ENCODE measurements at regions not wholly inside any gene's neighbourhood (a gene's known extent, or its start where the extent isn't known, plus 50 kb on each side); places are given as distances from the start of the nearest gene placed in this dataset.
"Not testable (repeated sequence)": the region's sequence is repeated elsewhere in the genome, so short reads cannot be mapped to it uniquely, and the experiment has no call there.

- DNase-seq (ENCODE audit: low read depth in 1 of 2, low spot score in 1 of 2): no peak
- no peak overlapping the region for H3K27ac ChIP-seq (replicated peaks)
- no peaks in the 10 kb centered on the region for H3K27me3 ChIP-seq (ENCODE audit: insufficient read depth, poor library complexity, severe bottlenecking)
- H3K4me3 ChIP-seq (replicated peaks; ENCODE audit: insufficient read depth, low read length): no peak overlapping the region
- no peak for TF ChIP-seq POLR2AphosphoS5 (IDR thresholded peaks at IDR 0.05; ENCODE audit: low read depth)
- no peak for TF ChIP-seq SPI1 (IDR thresholded peaks at IDR 0.05; ENCODE audit: borderline replicate concordance, low read depth)
- TF ChIP-seq GABPA (IDR thresholded peaks at IDR 0.05; ENCODE audit: low read depth): no peak
Measured at GRCh38 chr10:33967606-33968120, 633.2 kb upstream of the NRP1 start.

DNA sequence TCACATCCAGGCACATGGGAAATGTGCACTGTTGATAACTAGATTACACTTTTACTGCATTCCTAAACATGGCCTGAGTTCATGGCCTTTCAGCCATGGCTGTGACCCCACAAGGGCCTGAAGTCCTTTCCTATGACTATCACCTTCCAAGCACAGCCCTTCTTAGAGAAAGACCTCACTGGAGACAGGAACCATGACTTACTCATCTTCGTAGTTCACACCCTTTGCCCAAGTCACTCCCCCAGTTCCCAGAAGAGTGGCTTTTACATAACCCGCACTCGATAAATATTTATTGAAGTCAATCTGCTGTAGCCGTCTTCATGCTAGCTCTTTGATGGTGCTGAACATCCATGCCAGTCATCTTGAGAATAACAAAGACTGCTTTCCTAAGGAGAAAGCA lies 632.5 kb upstream of the NRP1 start:
- no peaks in the 10 kb centered on the region for H3K27me3 ChIP-seq (ENCODE audit: insufficient read depth, poor library complexity, severe bottlenecking)

GRCh38 chr10:33965795-33966581 lies 631.5 kb upstream of the NRP1 start:
- Histone ChIP-seq H3K4me3 (replicated peaks; ENCODE audit: insufficient read depth, low read length) (no peak overlapping the region), H3K27me3 (ENCODE audit: insufficient read depth, poor library complexity, severe bottlenecking) (no peaks in the 10 kb centered on the region), H3K27ac (replicated peaks) (no peak overlapping the region)
- TF ChIP-seq GABPA (IDR thresholded peaks at IDR 0.05; ENCODE audit: low read depth) (no peak), POLR2AphosphoS5 (IDR thresholded peaks at IDR 0.05; ENCODE audit: low read depth) (no peak), CTCF (IDR thresholded peaks at IDR 0.05; ENCODE audit: insufficient read depth, low read length) (no peak), REST (IDR thresholded peaks at IDR 0.05; ENCODE audit: insufficient replicate concordance, low read depth) (no peak), SPI1 (IDR thresholded peaks at IDR 0.05; ENCODE audit: borderline replicate concordance, low read depth) (no peak)
- peak in 1 of 2 experiments; percentile 19 for DNase-seq (ENCODE audit: low read depth in 1 of 2, low spot score in 1 of 2)

More for the DNA sequence above, 632.5 kb upstream of the NRP1 start:
- no peak overlapping the region for H3K4me3 ChIP-seq (replicated peaks; ENCODE audit: insufficient read depth, low read length)
- TF ChIP-seq REST (IDR thresholded peaks at IDR 0.05; ENCODE audit: insufficient replicate concordance, low read depth) (no peak), GABPA (IDR thresholded peaks at IDR 0.05; ENCODE audit: low read depth) (no peak), CTCF (IDR thresholded peaks at IDR 0.05; ENCODE audit: insufficient read depth, low read length) (no peak), SPI1 (IDR thresholded peaks at IDR 0.05; ENCODE audit: borderline replicate concordance, low read depth) (no peak), POLR2AphosphoS5 (IDR thresholded peaks at IDR 0.05; ENCODE audit: low read depth) (no peak)
- no peak overlapping the region for H3K27ac ChIP-seq (replicated peaks)
- no peak for DNase-seq (ENCODE audit: low read depth in 1 of 2, low spot score in 1 of 2)

GRCh38 chr10:33963729-33964128 lies 629.3 kb upstream of the NRP1 start:
- Histone ChIP-seq H3K27me3 (ENCODE audit: insufficient read depth, poor library complexity, severe bottlenecking) (no peaks in the 10 kb centered on the region), H3K27ac (replicated peaks) (no peak overlapping the region), H3K4me3 (replicated peaks; ENCODE audit: insufficient read depth, low read length) (no peak overlapping the region)
- no peak for DNase-seq (ENCODE audit: low read depth in 1 of 2, low spot score in 1 of 2)
- TF ChIP-seq REST (IDR thresholded peaks at IDR 0.05; ENCODE audit: insufficient replicate concordance, low read depth) (no peak), SPI1 (IDR thresholded peaks at IDR 0.05; ENCODE audit: borderline replicate concordance, low read depth) (no peak), CTCF (IDR thresholded peaks at IDR 0.05; ENCODE audit: insufficient read depth, low read length) (no peak), POLR2AphosphoS5 (IDR thresholded peaks at IDR 0.05; ENCODE audit: low read depth) (no peak), GABPA (IDR thresholded peaks at IDR 0.05; ENCODE audit: low read depth) (no peak)

- DNase-seq (ENCODE audit: low read depth in 1 of 2, low spot score in 1 of 2); H3K27me3 ChIP-seq (ENCODE audit: insufficient read depth, poor library complexity, severe bottlenecking); H3K27ac ChIP-seq (replicated peaks); H3K4me3 ChIP-seq (replicated peaks; ENCODE audit: insufficient read depth, low read length): not testable (repeated sequence)
Measured at GRCh38 chr10:33956322-33956721, 621.9 kb upstream of the NRP1 start.

All from HL-60 (cell line).